Stimulated activated CD4-positive, alpha-beta T cell treated with anti-CD3 and anti-CD28 coated beads, Interleukin-4, amount 100 ng/mL, for 4 hours (primary cell): ENCODE measurements at regions not wholly inside any gene's neighbourhood (a gene's known extent, or its start where the extent isn't known, plus 50 kb on each side); places are given as distances from the start of the nearest gene placed in this dataset.
A peak's percentile ranks its signal among the peaks of the same experiment; 100 is the strongest.
"Not testable (repeated sequence)": the region's sequence is repeated elsewhere in the genome, so short reads cannot be mapped to it uniquely, and the experiment has no call there.

Experiments
- DNase-seq, 2 experiments: peaks; one replicate each; pipeline ENCODE4 v3.0.0-alpha.2; 2020

DNA sequence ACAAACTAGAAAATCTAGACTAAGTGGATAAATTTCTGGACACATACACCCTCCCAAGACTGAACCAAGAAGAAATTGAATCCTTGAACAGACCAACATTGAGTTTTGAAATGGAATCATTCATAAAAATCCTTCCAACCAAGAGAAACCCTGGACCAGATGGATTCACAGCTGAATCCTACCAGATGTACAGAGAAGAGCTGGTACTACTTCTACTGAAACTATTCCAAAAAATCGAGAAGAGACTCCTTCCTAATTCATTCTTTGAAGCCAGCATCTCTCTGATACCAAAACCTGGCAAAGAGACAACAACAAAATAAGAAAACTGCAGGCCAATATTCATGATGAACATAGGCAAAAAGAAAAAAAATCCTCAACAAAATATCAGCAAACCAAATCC is 227.4 kb downstream of the RPAP3 start:
- DNase-seq, result no peak

DNA sequence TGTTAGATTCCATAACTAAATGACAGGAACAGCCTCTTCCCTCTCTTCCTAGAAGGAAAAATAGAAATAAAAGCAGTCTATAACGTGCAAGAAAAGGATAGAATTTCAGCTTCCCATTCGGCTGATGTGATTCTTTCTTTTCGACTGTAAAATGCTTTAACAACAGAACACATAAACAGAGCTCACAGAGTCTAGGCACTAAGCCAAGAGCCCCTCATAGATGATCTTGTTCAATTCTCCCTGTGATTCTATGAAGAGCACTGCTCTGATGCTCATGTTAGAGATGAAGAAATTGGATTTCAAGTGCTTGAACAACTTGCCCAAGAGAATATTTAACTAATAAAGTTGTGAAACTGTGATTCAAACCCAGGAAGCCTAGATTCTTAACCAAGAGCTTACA is 232.7 kb downstream of the RPAP3 start:
- DNase-seq, result no peak

DNA sequence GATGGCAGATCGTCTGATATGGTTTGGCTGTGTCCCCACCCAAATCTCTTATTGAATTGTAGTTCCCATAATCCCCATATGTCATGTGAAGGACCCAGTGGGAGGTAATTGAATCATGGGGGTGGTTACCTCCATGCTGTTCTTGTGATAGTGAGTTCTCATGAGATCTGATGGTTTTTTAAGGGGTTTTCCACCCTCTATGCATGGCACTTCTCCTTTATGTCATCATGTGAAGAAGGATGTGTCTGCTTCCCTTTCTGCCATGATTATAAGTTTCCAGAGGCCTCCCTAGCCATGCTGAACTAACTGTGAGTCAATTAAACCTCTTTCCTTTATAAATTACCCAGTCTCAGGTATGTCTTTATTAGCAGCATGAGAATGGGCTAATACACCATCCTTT is 235.5 kb downstream of the RPAP3 start:
- DNase-seq, result not testable (repeated sequence)

DNA sequence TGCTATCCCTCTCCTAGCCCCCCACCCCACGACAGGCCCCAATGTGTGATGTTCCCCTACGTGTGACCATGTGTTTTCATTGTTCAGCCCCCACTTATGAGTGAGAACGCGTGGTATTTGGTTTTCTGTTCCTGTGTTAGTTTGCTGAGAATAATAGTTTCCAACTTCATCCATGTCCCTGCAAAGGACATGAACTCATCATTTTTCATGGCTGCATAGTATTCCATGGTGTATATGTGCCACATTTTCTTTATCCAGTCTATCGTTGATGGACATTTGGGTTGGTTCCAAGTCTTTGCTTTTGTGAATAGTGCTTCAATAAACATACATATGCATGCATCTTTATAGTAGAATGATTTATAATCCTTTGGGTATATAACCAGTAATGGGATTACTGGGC is 241.9 kb downstream of the RPAP3 start:
- DNase-seq, result not testable (repeated sequence)

DNA sequence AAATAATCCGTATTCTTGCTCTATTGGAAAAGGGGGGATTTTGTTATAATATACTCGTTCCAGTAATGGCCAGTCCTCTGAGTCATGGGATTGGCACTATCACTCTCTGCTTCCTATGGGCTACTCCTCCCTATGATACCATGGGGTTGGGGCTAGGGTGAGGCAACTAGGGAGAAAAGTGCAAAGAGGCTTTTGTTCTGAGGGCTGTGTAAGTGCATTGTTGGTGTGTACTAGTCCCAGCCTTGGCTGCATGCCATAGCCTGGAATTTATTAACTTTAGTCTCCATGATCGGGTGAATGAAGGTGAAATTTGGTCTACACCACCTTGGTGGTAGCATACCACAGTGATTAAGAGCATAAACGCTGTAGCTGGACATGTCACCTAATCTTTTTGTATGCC is 247.6 kb downstream of the RPAP3 start:
- DNase-seq, result no peak

DNA sequence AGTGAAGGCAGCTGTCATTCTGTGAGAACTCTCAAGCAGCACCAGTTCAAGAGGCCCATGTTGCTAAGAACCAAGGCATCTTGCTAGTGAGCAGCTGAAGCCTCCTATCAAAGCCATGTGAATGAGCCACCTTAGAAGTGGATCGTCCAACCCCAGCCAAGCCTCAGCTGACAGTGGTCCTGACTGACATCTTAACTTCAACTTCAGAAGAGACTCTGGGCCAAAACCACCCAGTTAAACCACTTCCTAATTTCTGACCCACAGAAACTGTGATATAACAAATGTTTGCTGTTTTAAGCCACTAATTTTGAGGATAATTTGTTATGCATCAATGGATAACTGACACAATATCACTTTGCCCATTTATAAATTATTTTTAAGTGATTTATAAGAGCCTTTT is 256.0 kb downstream of the RPAP3 start:
- DNase-seq, result no peak

DNA sequence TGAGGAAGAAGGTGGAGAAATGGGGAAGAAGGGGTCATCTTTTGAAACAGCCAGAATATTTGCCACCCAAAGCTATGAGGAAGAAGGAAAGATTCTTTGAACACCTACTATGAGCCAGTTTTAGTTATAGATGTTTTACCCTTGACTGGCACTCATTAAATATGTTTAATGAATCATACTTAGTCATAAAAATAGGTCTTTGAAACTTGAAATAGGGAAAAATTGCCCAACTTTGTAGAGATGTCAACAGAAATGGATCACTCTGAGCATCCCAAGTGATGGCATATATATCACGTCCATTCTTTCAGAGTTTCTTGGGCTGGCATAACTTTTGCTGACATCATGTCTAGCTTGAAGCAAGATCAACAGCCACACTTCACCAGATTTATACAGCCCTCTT is 263.5 kb downstream of the RPAP3 start:
- no peak for DNase-seq

DNA sequence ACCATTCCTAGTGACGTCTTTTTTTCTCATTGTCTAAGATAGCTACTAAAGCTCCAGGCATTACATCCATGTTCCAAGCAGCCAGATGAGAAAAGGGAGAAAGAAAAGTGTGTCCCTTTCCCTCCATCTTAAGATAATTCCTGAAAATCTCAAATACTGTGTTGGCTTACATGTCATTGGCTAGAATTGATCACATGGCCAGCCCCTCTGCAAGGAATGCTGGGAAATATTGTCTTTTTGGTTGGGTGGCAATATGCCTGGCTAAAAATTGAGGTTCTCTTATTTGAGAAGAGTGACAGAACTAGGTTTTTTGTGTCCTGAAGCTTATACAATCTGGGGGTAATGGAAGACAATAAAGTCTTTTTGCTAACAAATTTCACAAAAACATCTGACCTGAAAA is 264.3 kb downstream of the RPAP3 start:
- no peak for DNase-seq

DNA sequence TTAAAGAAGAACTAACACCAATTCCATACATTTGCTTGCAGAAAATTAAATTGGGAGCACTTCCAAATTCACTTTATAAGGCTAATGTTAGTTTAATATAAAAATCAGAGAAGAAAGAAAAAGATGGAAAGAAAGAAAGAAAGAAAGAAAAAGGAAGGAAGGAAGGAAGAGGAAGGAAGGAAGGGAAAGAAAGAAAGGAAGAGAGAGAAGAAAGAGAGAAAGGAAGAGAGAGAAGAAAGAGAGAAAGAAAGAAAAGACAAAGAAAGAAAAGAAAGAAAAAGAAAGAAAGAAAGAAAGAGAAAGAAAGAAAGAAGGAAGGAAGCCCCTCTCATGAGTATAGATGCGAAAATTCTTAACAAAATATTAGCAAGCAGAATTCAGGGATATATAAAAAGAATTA is 267.7 kb downstream of the RPAP3 start:
- no peak for DNase-seq

DNA sequence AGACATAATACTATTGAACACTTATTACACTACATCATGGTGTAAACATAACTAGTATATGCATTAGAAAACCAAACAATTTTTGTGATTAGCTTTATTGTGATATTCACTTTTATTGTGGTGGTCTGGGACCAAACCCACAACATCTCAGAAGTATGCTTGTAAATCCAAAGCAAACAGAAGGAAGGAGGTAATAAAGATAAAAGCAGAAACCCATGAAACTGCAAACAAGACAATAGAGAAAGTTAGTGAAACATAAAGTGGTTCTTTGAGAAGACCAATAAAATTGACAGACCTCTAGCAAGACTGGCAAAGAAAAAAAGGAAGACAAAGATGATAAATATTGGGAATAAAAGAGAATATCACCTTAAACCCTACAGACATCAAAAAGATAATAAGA is 268.3 kb downstream of the RPAP3 start:
- no peak for DNase-seq

DNA sequence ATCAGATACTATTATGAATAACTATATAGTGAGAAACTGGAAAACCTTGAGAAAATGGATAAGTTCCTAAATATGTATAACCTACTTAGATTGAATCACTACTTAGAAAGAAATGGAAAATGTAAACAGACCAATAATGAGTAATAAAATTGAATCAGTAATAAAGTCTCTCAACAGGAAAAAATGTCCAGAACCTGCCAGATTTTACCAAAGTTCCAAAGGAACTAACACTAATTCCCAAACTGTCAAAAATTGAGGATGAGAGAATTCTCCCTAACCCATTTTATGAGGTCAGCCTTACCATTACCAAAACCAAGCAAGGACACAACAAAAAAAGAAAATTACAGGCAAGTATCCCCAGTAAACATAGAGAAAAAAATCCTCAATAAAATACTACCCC is 272.0 kb downstream of the RPAP3 start:
- no peak for DNase-seq

DNA sequence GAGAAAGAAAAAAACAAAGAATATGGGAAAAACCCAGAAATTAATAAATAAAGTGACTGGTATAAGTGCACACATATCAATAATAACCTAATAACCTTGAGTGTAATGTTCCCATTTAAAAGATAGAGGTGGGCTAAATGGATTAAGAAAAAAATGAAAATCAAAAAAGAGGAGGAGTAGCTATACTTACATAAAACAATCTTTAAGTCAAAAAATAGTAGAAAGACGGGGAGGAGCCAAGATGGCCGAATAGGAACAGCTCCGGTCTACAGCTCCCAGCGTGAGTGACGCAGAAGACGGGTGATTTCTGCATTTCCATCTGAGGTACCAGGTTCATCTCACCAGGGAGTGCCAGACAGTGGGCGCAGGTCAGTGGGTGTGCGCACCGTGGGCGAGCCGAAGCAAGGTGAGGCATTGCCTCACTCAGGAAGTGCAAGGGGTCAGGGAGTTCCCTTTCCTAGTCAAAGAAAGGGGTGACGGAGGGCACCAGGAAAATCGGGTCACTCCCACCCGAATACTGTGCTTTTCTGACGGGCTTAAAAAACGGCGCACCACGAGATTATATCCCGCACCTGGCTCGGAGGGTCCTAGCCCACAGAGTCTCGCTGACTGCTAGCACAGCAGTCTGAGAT is 279.0 kb downstream of the RPAP3 start:
- peak in 1 of 2 experiments; percentile 48 for DNase-seq

DNA sequence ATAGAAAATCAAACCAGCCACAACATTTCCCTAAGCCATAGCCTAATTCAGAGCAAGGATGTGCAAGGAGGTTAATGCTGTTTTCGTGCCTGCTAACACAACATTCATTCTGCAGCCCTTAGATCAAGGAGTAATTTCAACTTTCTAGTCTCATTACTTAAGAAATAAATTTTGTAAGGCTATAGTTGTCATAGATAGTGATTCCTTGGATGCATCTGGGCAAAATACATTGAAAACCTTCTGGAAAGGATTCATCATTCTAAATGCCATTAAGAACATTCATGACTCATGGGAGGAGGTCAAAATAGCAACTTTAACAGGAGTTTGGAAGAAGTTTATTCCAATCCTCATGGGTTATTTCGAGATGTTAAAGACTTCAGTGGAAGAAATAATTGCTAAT is 283.2 kb downstream of the RPAP3 start:
- DNase-seq, result no peak

DNA sequence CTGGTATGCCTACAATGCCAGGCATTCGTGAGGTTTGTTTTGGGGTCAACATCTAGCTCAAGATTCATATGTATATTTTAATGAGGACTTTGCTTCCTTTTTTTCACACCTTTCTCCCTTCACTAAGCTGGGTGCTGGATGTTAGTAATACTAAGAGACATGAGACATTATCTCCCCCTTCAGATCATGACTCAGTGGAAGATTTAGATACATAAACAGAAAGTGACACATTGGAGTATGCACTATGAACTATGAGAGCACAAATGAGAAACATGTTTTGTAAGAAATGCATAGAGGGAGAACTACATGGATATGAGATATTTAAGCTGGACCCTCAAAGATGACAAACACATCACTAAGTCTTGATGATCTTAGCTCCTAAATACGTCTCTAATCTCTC is 286.3 kb downstream of the RPAP3 start:
- DNase-seq, result no peak

DNA sequence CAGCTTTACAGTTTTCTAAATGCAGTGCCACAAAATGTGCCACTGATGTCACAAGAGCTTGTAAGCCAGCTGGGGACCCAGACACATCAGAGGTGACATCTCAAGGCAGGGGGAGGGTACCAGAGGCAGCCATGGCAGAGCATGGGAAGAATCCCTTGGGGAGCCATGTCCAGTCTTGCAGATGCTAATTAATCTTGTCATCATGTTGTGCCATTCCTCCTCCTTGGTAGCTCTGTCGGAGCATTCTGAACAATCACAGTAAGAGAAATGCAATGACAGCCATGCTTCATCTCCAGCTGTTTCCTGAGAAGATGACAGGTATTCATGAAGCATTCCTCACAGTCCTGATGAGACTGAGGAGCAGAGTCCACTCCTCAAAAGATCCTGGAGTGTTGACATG is 287.9 kb downstream of the RPAP3 start:
- DNase-seq, result no peak

DNA sequence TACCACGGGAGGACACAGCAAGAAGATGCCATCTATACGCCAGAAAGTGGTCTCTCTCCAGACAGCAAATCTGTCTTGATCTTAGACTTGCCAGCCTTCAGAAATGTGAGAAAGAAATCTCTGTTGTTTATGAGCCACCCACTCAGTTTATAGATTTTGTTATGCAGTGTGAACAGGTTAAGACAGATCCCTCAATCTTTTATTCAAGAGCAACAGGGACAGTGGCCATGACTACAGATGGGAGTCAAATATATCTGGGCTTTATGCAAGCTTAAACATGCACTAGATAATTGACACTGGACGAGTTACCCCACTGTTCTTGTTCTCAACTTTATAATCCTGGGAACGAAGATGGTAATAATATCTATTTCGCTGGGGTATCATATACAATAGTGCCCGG is 288.7 kb downstream of the RPAP3 start:
- DNase-seq, result no peak

DNA sequence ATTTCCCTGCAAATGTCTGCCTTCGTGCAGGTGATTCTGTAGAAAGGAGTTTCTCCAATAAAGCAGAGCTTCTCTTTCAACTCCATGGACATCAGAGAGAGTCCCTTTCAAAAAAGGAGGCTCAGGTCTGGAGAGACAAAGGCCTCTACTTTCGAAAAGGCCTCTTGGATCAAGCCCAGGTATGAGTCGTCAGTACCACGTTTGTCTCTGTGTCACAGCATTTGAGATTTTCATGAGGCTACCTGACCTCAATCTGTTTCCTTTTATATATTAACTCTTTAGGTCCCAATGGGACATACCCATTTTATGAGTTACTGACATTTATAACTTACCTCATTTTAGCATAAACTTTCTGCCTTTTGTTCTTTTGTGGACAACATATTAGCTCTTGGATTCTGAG is 290.8 kb downstream of the RPAP3 start:
- no peak for DNase-seq

DNA sequence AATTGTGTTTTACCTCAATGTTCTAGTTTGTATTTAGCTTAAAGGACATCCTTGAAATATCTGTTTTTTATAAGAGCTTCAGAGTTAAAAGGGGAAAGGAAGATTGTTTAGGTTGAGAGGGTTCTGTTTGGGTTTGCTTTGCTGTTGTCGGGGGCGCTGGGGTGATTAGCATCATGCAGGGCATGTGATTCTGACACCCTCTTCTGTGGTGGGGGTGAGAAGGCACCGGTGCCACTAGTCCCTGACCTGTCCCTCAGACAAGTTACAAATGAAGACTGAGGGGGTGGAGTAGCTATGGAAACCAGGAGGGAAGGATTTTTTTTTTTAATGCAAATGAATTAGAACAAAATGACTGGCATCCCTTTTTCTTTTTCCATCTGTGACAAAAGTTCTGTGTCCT is 291.3 kb downstream of the RPAP3 start:
- DNase-seq, result no peak

DNA sequence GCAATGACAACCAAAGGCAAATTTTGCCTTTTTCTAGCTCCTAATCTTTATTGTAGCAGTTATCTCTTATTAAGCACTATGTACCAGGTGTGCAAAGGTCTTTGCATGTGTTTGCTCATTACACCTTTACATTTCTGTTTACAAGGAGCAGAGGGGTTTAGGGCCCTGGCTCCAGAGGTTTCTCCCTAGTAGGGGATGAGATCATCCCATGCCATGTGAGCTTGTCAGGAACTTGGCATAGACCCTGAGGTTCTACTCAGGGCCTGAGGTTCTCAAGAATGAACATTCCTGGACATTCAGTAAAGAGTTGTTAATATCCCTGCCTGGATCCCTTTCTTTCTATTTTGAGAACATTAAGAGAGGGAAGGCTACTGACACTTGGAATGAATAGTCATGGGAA is 292.0 kb downstream of the RPAP3 start:
- no peak for DNase-seq

DNA sequence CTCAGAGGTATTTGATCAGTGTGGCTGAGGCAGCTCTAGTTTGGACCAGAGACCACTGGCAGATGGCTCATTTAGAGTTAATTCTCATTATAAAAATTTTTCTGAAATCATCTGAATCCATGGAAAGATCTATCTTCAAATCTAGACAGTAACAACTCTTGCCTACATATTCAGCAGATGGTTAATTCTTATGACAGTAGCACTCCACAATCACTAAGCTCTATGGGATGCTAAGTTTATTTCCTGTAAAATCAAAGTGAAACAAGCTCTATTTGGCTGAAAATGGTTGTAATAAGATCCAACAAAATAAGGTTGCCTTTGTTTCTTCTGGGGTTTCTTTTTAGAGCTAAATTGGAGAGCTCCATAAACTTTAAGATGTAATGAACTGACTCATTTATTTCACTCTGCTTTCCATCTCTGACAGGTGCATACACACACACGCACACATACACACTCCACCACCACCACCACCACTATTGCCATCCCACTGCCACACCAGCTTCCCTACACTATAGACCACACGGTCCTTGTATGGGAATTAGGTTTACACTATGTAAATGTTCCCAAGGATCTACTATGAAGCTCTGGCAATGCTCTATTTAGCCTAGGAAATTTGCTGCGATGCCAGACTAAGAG is 293.1 kb downstream of the RPAP3 start:
- DNase-seq, result no peak

DNA sequence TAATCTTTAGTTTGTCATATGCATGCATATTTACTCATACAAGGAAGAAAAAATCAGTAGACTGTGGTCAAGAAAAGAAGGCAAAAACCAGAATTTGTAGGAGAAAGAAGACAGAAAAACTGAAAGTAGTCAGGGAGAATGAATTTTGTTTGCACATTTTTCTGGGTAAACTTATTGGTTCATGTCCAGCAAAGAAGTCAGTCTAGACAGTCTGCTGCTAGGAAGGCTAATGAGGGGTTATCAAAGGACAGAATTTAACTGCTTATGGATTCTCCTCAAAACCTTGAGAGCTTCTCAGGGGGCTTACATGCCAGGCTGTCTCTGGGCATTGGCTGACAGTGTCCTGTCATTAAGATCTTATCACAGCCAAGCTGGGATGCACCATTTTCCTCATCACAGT is 293.9 kb downstream of the RPAP3 start:
- DNase-seq, result no peak

DNA sequence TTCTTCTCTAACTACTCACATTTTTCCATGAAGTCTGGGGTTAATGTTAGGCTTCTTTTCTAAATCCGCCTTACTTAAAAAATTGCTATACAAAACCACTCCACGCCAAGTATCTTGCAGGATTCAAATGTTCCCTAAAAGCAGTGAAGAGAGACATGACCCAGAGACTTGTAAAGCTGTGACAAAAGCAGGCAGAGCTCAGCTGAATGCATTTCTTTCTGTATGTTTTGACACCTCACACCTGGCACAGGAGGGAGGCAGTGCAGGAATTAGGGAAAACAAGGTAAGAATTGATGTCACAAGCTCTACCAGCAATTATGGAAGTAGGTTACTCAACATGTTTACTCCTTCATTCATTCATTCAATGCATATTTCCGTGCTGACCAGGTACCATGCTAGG is 295.0 kb downstream of the RPAP3 start:
- DNase-seq, result no peak

DNA sequence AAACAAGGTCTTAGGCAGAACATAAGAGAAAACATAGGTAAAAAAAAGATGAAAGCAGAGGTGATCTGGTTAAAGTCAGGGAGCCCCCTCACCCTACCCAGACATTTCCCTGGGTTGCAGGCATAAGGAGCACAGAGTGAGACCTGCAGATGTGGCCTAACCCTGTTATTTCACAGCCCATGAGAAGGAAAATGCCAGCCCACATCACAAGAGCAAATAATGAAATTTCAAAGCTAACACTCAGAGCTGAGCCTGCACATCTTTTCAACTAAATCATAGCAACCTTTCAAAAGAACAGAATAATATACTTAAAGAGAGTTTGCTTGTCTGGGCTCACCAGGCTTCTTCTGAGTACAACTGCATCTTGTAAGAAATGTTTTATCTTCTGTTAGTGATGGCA is 295.4 kb downstream of the RPAP3 start:
- no peak for DNase-seq

DNA sequence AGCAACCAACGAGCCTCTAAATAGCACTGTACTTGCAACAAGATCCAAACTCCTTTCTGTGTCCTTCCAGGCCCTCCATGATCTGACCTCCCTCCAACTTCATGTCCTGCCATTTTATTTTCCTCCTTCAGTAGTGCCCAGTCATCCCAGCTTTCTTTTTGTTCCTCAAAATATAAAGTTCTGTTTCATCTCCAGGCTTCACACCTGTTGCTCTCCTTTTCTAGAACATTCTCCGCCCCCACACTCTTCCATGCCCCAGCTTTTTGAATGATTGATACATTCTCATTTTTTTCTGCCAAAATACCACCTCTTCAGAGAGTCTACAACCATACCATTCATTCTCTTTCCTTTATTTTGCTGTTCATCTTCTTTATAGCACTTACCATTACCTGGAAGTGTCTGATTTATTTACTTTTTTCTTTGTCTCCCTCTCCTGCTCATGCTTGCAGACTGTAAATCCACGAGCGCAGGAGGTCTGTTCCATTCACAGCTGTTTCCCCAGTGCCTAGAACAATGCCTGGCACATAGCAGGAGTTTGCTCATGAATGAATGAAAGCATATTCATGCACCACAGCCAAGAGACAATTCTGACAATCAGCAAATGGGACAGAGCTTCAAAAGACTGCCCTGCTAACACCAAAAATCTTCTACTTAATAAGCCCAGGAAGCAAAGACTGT is 296.4 kb downstream of the RPAP3 start:
- no peak for DNase-seq
